Endothelial cell (in vitro differentiated cells): ENCODE measurements at regions not wholly inside any gene's neighbourhood (a gene's known extent, or its start where the extent isn't known, plus 50 kb on each side); places are given as distances from the start of the nearest gene placed in this dataset.
"Not testable (repeated sequence)": the region's sequence is repeated elsewhere in the genome, so short reads cannot be mapped to it uniquely, and the experiment has no call there.

Source experiments
- DNase-seq: peaks from one replicate; pipeline ENCODE4 v3.0.0; 2021; ENCODE audit warnings: low spot score
- H3K27ac Mint-ChIP-seq: one replicate; pipeline ENCODE4 v1.8.0; 2021; ENCODE audit warnings: mixed read lengths, inconsistent platforms; ENCODE audit not compliant: unreplicated experiment
- H3K27me3 Mint-ChIP-seq: one replicate; pipeline ENCODE4 v1.8.0; 2021; ENCODE audit warnings: mild to moderate bottlenecking, moderate library complexity, mixed read lengths, inconsistent platforms; ENCODE audit not compliant: unreplicated experiment
- H3K36me3 Mint-ChIP-seq: one replicate; pipeline ENCODE4 v1.8.0; 2021; ENCODE audit warnings: mild to moderate bottlenecking, low read depth, mixed read lengths, inconsistent platforms; ENCODE audit not compliant: unreplicated experiment
- H3K4me1 Mint-ChIP-seq: one replicate; pipeline ENCODE4 v1.8.0; 2021; ENCODE audit warnings: mild to moderate bottlenecking, mixed read lengths, inconsistent platforms; ENCODE audit not compliant: unreplicated experiment
- H3K4me3 Mint-ChIP-seq: one replicate; pipeline ENCODE4 v1.8.0; 2021; ENCODE audit warnings: mild to moderate bottlenecking, mixed read lengths, inconsistent platforms; ENCODE audit not compliant: unreplicated experiment
- H3K9me3 Mint-ChIP-seq: one replicate; pipeline ENCODE4 v1.8.0; 2021; ENCODE audit warnings: mixed read lengths, inconsistent platforms; ENCODE audit not compliant: unreplicated experiment
- CTCF ChIP-seq: fragments of 200-600 bp; sonication (generic); IDR thresholded peaks from one replicate; pipeline ENCODE4 v1.5.0; 2021; ENCODE audit warnings: antibody characterized with exemption; ENCODE audit not compliant: unreplicated experiment

GRCh38 chr6:82616386-82617028, 252.9 kb downstream of the TPBG start:
- H3K4me1 Mint-ChIP-seq = no peaks in the 10 kb centered on the region
- H3K27me3 Mint-ChIP-seq = no peaks in the 10 kb centered on the region
- TF ChIP-seq CTCF = no peak
- H3K9me3 Mint-ChIP-seq = no peaks in the 10 kb centered on the region
- H3K27ac Mint-ChIP-seq = no peak overlapping the region
- no peak for DNase-seq
- no peaks in the 10 kb centered on the region for H3K36me3 Mint-ChIP-seq
- no peak overlapping the region for H3K4me3 Mint-ChIP-seq

- no peaks in the 10 kb centered on the region for H3K27me3 Mint-ChIP-seq
- H3K9me3 Mint-ChIP-seq = no peaks in the 10 kb centered on the region
- TF ChIP-seq CTCF = no peak
- DNase-seq = no peak
- H3K27ac Mint-ChIP-seq = no peak overlapping the region
- no peaks in the 10 kb centered on the region for H3K4me1 Mint-ChIP-seq
- no peaks in the 10 kb centered on the region for H3K36me3 Mint-ChIP-seq
- no peak overlapping the region for H3K4me3 Mint-ChIP-seq
Observed at GRCh38 chr6:82617648-82618047, 254.0 kb downstream of the TPBG start.

GRCh38 chr6:82619573-82619972, 256.0 kb downstream of the TPBG start:
- Mint-ChIP-seq H3K9me3 (no peaks in the 10 kb centered on the region), H3K4me3 (no peak overlapping the region), H3K36me3 (no peaks in the 10 kb centered on the region), H3K27me3 (no peaks in the 10 kb centered on the region), H3K27ac (no peak overlapping the region), H3K4me1 (no peaks in the 10 kb centered on the region)
- no peak for DNase-seq
- no peak for TF ChIP-seq CTCF

GRCh38 chr6:82622461-82622860, 258.8 kb downstream of the TPBG start:
- no peak for TF ChIP-seq CTCF
- Mint-ChIP-seq H3K27ac (no peak overlapping the region), H3K4me3 (no peak overlapping the region), H3K4me1 (no peaks in the 10 kb centered on the region), H3K36me3 (no peaks in the 10 kb centered on the region), H3K27me3 (no peaks in the 10 kb centered on the region), H3K9me3 (no peaks in the 10 kb centered on the region)
- DNase-seq = no peak

GRCh38 chr6:82624251-82624650, 260.6 kb downstream of the TPBG start:
- no peak for DNase-seq
- no peak overlapping the region for H3K27ac Mint-ChIP-seq
- no peaks in the 10 kb centered on the region for H3K4me1 Mint-ChIP-seq
- no peaks in the 10 kb centered on the region for H3K27me3 Mint-ChIP-seq
- no peaks in the 10 kb centered on the region for H3K9me3 Mint-ChIP-seq
- no peak overlapping the region for H3K4me3 Mint-ChIP-seq
- H3K36me3 Mint-ChIP-seq = no peaks in the 10 kb centered on the region
- no peak for TF ChIP-seq CTCF

- H3K9me3 Mint-ChIP-seq, H3K4me1 Mint-ChIP-seq, DNase-seq, H3K4me3 Mint-ChIP-seq, H3K27me3 Mint-ChIP-seq, H3K27ac Mint-ChIP-seq, H3K36me3 Mint-ChIP-seq: not testable (repeated sequence)
Observed at GRCh38 chr6:82626946-82627345, 263.3 kb downstream of the TPBG start.
